Astrocyte (in vitro differentiated cells and primary cell): ENCODE measurements at regions not wholly inside any gene's neighbourhood (a gene's known extent, or its start where the extent isn't known, plus 50 kb on each side); places are given as distances from the start of the nearest gene placed in this dataset.

Experiments
- EZH2 ChIP-seq: IDR thresholded peaks from 2 replicates; pipeline ENCODE4 v1.6.1; 2012; ENCODE audit warnings: mild to moderate bottlenecking, low read length, inconsistent platforms; ENCODE audit not compliant: insufficient read depth
- TF ChIP-seq, protein P1 (sequence below): IDR thresholded peaks from 2 replicates; pipeline ENCODE4 v1.5.1; 2011; ENCODE audit warnings: low read depth, mild to moderate bottlenecking, inconsistent platforms, low read length, moderate library complexity; ENCODE audit not compliant: insufficient read depth

GRCh38 chr2:64327129-64327509 is 126.8 kb upstream of the LGALSL start:
- TF ChIP-seq, protein P1, sequence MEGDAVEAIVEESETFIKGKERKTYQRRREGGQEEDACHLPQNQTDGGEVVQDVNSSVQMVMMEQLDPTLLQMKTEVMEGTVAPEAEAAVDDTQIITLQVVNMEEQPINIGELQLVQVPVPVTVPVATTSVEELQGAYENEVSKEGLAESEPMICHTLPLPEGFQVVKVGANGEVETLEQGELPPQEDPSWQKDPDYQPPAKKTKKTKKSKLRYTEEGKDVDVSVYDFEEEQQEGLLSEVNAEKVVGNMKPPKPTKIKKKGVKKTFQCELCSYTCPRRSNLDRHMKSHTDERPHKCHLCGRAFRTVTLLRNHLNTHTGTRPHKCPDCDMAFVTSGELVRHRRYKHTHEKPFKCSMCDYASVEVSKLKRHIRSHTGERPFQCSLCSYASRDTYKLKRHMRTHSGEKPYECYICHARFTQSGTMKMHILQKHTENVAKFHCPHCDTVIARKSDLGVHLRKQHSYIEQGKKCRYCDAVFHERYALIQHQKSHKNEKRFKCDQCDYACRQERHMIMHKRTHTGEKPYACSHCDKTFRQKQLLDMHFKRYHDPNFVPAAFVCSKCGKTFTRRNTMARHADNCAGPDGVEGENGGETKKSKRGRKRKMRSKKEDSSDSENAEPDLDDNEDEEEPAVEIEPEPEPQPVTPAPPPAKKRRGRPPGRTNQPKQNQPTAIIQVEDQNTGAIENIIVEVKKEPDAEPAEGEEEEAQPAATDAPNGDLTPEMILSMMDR = no peak
- TF ChIP-seq EZH2 = no peak
